CD14-positive monocyte (primary cell): ENCODE measurements at regions not wholly inside any gene's neighbourhood (a gene's known extent, or its start where the extent isn't known, plus 50 kb on each side); places are given as distances from the start of the nearest gene placed in this dataset.

Experiments
- DNase-seq, 3 donors: peaks; one replicate each; pipeline ENCODE4 v3.0.0-alpha.2; 2011 to 2022
- H2AFZ ChIP-seq: 2 replicates; pipeline ENCODE4 v1.6.0; 2012; ENCODE audit warnings: mild to moderate bottlenecking, low read depth, low read length, inconsistent platforms; ENCODE audit not compliant: insufficient read depth, poor library complexity, severe bottlenecking
- H3K27ac ChIP-seq, 2 donors: 1 replicate in 1 of 2; 2 replicates in 1 of 2; pipeline ENCODE4 v1.5.1; 2012 to 2013; ENCODE audit warnings: low read length in 2 of 2, control low read depth in 1 of 2, inconsistent platforms in 1 of 2, low read depth in 1 of 2, mild to moderate bottlenecking in 1 of 2
- H3K27me3 ChIP-seq, 2 donors: one replicate each; pipeline versions ENCODE4 v1.6.0 to v1.6.1; 2011 to 2013; ENCODE audit warnings: low read length in 2 of 2; ENCODE audit not compliant: control insufficient read depth in 2 of 2, insufficient read depth in 2 of 2
- H3K36me3 ChIP-seq, 2 donors: replicated peaks in 1 of 2; 1 replicate in 1 of 2; 2 replicates in 1 of 2; pipeline versions ENCODE4 v1.5.1 to v1.6.1; 2012 to 2013; ENCODE audit warnings: low read length in 2 of 2, control low read depth in 1 of 2, inconsistent platforms in 1 of 2, mild to moderate bottlenecking in 1 of 2; ENCODE audit not compliant: insufficient read depth in 2 of 2, control insufficient read depth in 1 of 2
- H3K4me1 ChIP-seq, 2 donors: 1 replicate in 1 of 2; 2 replicates in 1 of 2; pipeline versions ENCODE4 v1.5.1 to v1.6.1; 2012 to 2013; ENCODE audit warnings: low read length in 2 of 2, control low read depth in 1 of 2, inconsistent platforms in 1 of 2, mild to moderate bottlenecking in 1 of 2, moderate library complexity in 1 of 2; ENCODE audit not compliant: insufficient read depth in 2 of 2, control insufficient read depth in 1 of 2
- H3K4me2 ChIP-seq: replicated peaks from 2 replicates; pipeline ENCODE3; 2012; ENCODE audit warnings: low read length, moderate library complexity, mild to moderate bottlenecking; ENCODE audit not compliant: poor library complexity, severe bottlenecking; ENCODE audit errors: extremely low read depth
- H3K4me3 ChIP-seq, 3 experiments: fragments of 200-600 bp in 1 of 3; sonication (generic) in 1 of 3; replicated peaks in 1 of 3; 1 replicate in 2 of 3; 2 replicates in 1 of 3; pipeline ENCODE4 v1.5.1; 2011 to 2013; ENCODE audit warnings: low read length in 3 of 3, mild to moderate bottlenecking in 3 of 3, control low read depth in 2 of 3, low read depth in 2 of 3, inconsistent platforms in 1 of 3, moderate library complexity in 1 of 3
- H3K79me2 ChIP-seq: 2 replicates; pipeline ENCODE4 v1.6.0; 2012; ENCODE audit warnings: mild to moderate bottlenecking, control low read depth, inconsistent platforms, low read length, moderate library complexity; ENCODE audit not compliant: insufficient read depth
- H3K9ac ChIP-seq: 2 replicates; pipeline ENCODE4 v1.6.0; 2017; ENCODE audit warnings: low read length, mild to moderate bottlenecking; ENCODE audit not compliant: insufficient read depth, poor library complexity, severe bottlenecking
- H3K9me3 ChIP-seq, 2 donors: replicated peaks in 1 of 2; 1 replicate in 1 of 2; 2 replicates in 1 of 2; pipeline versions ENCODE4 v1.5.1 to v1.6.1; 2012 to 2013; ENCODE audit warnings: low read length in 2 of 2, control low read depth in 1 of 2; ENCODE audit not compliant: control insufficient read depth in 1 of 2, insufficient read depth in 1 of 2
- H4K20me1 ChIP-seq: 2 replicates; pipeline ENCODE4 v1.6.0; 2012; ENCODE audit warnings: mild to moderate bottlenecking, low read length, control low read depth, moderate library complexity; ENCODE audit not compliant: insufficient read depth
- H3K27ac Mint-ChIP-seq, 7 donors: one replicate each; pipeline ENCODE4 v1.8.0; 2020; ENCODE audit warnings: mild to moderate bottlenecking in 7 of 7, mixed read lengths in 7 of 7, moderate library complexity in 6 of 7, inconsistent platforms in 2 of 7
- H3K27me3 Mint-ChIP-seq, 3 donors: one replicate each; pipeline ENCODE4 v1.8.0; 2021 to 2022; ENCODE audit warnings: low read depth in 3 of 3, mild to moderate bottlenecking in 3 of 3, mixed read lengths in 3 of 3, moderate library complexity in 3 of 3, inconsistent platforms in 1 of 3
- H3K36me3 Mint-ChIP-seq, 2 donors: one replicate each; pipeline ENCODE4 v1.8.0; 2020; ENCODE audit warnings: mixed read lengths in 2 of 2, inconsistent platforms in 1 of 2, mild to moderate bottlenecking in 1 of 2
- H3K4me1 Mint-ChIP-seq: one replicate; pipeline ENCODE4 v1.8.0; 2020; ENCODE audit warnings: mild to moderate bottlenecking, mixed read lengths
- H3K4me3 Mint-ChIP-seq, 2 donors: one replicate each; pipeline ENCODE4 v1.8.0; 2020; ENCODE audit warnings: mild to moderate bottlenecking in 2 of 2, mixed read lengths in 2 of 2, moderate library complexity in 1 of 2
- H3K9me3 Mint-ChIP-seq, 7 donors: one replicate each; pipeline ENCODE4 v1.8.0; 2020 to 2022; ENCODE audit warnings: mixed read lengths in 7 of 7, mild to moderate bottlenecking in 6 of 7, moderate library complexity in 6 of 7, inconsistent platforms in 2 of 7
- CTCF ChIP-seq: fragments of 200-600 bp; IDR thresholded peaks from one replicate; pipeline ENCODE4 v1.8.0; 2022; ENCODE audit warnings: antibody characterized with exemption, mild to moderate bottlenecking
- WGBS: methylation state at CpG from one replicate; pipeline ENCODE4 v1.1.5; 2013; ENCODE audit warnings: missing lambda C conversion rate; ENCODE audit not compliant: insufficient coverage; 5-methylcytosine and 5-hydroxymethylcytosine counted together
- intact Hi-C, 2 donors: fragments of 100-400 bp; cut with micrococcal nuclease; formaldehyde crosslinking; loops; one replicate each; pipeline versions ENCODE4 v1.15.0 to v1.15.1; 2023

- Histone ChIP-seq H3K4me1 (no peaks in the 10 kb centered on the region), H3K79me2 (no peaks in the 10 kb centered on the region), H3K4me2 (no peak overlapping the region), H3K27ac (no peak overlapping the region), H3K36me3 (no peaks in the 10 kb centered on the region), H3K9ac (no peak overlapping the region), H4K20me1 (no peaks in the 10 kb centered on the region), H3K4me3 (no peak overlapping the region), H3K27me3 (no peaks in the 10 kb centered on the region), H2AFZ (no peak overlapping the region), H3K9me3 (peaks cover 0 to 3% of the 10 kb centered on the region in 2 donors)
- H3K4me3 Mint-ChIP-seq = no peak overlapping the region
- H3K4me1 Mint-ChIP-seq = no peaks in the 10 kb centered on the region
- intact Hi-C loops = no loop called here
- no peak for DNase-seq
- H3K36me3 Mint-ChIP-seq = no peaks in the 10 kb centered on the region
- H3K27ac Mint-ChIP-seq = no peak overlapping the region
- peaks cover 0 to 13% (median 3%) of the 10 kb centered on the region in 7 donors for H3K9me3 Mint-ChIP-seq
- H3K27me3 Mint-ChIP-seq = no peaks in the 10 kb centered on the region
- WGBS = 100% methylated on average over 1 of the region's 2 CpGs
- TF ChIP-seq CTCF = no peak
These were observed 1137.7 kb upstream of the DDX18 start for GRCh38 chr2:116676776-116677175.

GRCh38 chr2:116680256-116680936 lies 1134.1 kb upstream of the DDX18 start:
- no peak for TF ChIP-seq CTCF
- Histone ChIP-seq H3K9me3 (peaks cover 0 to 3% of the 10 kb centered on the region in 2 donors), H3K9ac (no peak overlapping the region), H3K36me3 (no peaks in the 10 kb centered on the region), H3K4me2 (no peak overlapping the region), H3K27ac (no peak overlapping the region), H3K4me3 (no peak overlapping the region), H3K4me1 (no peaks in the 10 kb centered on the region), H4K20me1 (no peaks in the 10 kb centered on the region), H2AFZ (no peak overlapping the region), H3K27me3 (no peaks in the 10 kb centered on the region), H3K79me2 (no peaks in the 10 kb centered on the region)
- Mint-ChIP-seq H3K27me3 (peaks cover 0 to 2% (median 1%) of the 10 kb centered on the region in 3 donors), H3K4me1 (no peaks in the 10 kb centered on the region), H3K36me3 (no peaks in the 10 kb centered on the region), H3K9me3 (peaks cover 0 to 13% (median 3%) of the 10 kb centered on the region in 7 donors), H3K27ac (peak overlapping the region in 1 of 7 donors; percentile 41), H3K4me3 (no peak overlapping the region)
- intact Hi-C loops = no loop called here
- no peak for DNase-seq
